H1 (cell line): ENCODE measurements at regions not wholly inside any gene's neighbourhood (a gene's known extent, or its start where the extent isn't known, plus 50 kb on each side); places are given as distances from the start of the nearest gene placed in this dataset.

ENCODE experiments used
- ATF3 ChIP-seq: IDR thresholded peaks from 2 replicates; pipeline ENCODE4 v1.6.1; 2011; ENCODE audit warnings: low read depth, mild to moderate bottlenecking, low read length; ENCODE audit not compliant: insufficient read depth
- CBX5 ChIP-seq: fragments of 300-800, 300-1000 bp; sonication (generic); IDR thresholded peaks from 2 replicates; pipeline ENCODE4 v1.7.1; 2016; ENCODE audit warnings: antibody characterized with exemption, low read length, low read depth
- CHD7 ChIP-seq: fragments of 300-600 bp; sonication (generic); IDR thresholded peaks from 2 replicates; pipeline ENCODE4 v1.7.1; 2012; ENCODE audit warnings: low read length, moderate library complexity, mild to moderate bottlenecking, inconsistent platforms; ENCODE audit not compliant: insufficient replicate concordance
- EGR1 ChIP-seq: IDR thresholded peaks from 2 replicates; pipeline ENCODE4 v1.6.1; 2011; ENCODE audit warnings: low read depth, low read length, borderline replicate concordance
- PHF8 ChIP-seq: fragments of 200-600 bp; sonication (generic); conservative IDR thresholded peaks from 2 replicates; pipeline ENCODE4 v1.7.1; 2012; ENCODE audit warnings: low read depth, mild to moderate bottlenecking, inconsistent platforms, low read length, moderate library complexity
- RAD21 ChIP-seq, 2 experiments: IDR thresholded peaks in 1 of 2; conservative IDR thresholded peaks in 1 of 2; 2 replicates each; pipeline ENCODE4 v1.6.1; 2011; ENCODE audit warnings: low read depth in 2 of 2, low read length in 2 of 2, improper control_type of control experiment in 1 of 2, inconsistent platforms in 1 of 2, mild to moderate bottlenecking in 1 of 2, moderate library complexity in 1 of 2
- YY1 ChIP-seq: IDR thresholded peaks from 2 replicates; pipeline ENCODE4 v1.6.1; 2011; ENCODE audit warnings: low read depth, mild to moderate bottlenecking, low read length

GRCh38 chr3:78235841-78236240 is 1195.9 kb downstream of the ROBO2 start (continued):
- no peak for TF ChIP-seq CHD7
- TF ChIP-seq ATF3: no peak
- TF ChIP-seq RAD21 (IDR thresholded peaks at IDR 0.05 in 1 of 2, conservative IDR thresholded peaks at IDR 0.05 in 1 of 2; ENCODE audit: low read depth in 2 of 2, low read length in 2 of 2): no peak
- TF ChIP-seq YY1: no peak
- TF ChIP-seq CBX5: no peak
- no peak for TF ChIP-seq PHF8
- TF ChIP-seq EGR1: no peak
